Endothelial cell of umbilical vein (primary cell): ENCODE measurements at regions not wholly inside any gene's neighbourhood (a gene's known extent, or its start where the extent isn't known, plus 50 kb on each side); places are given as distances from the start of the nearest gene placed in this dataset.

Experiments
- BruUV-seq: library from RNA; stranded (reverse); fragments of 400-500 nt; replicated peaks from 2 replicates; lab custom pipeline; 2021; lab: Mats Ljungman, UMichigan
- CTCF ChIA-PET: fragments of 300-600, 350-600 bp; sonication (Branson Sonifier 250); formaldehyde crosslinking; loops from one replicate; lab custom pipeline; 2021; ENCODE audit warnings: antibody characterized with exemption, inconsistent platforms; lab: Charles Lee
- POLR2A ChIA-PET: fragments of 300-600, 350-600 bp; sonication (Branson Sonifier 250); formaldehyde crosslinking; loops from one replicate; lab custom pipeline; 2021; ENCODE audit warnings: antibody characterized with exemption, inconsistent platforms; lab: Charles Lee
- DNase-seq: peaks from one replicate; pipeline ENCODE4 v3.0.0-alpha.2; 2011; ENCODE audit warnings: low read depth, low spot score
- FAIRE-seq: peaks from 2 replicates; lab custom pipeline; 2011; peaks lifted over from hg19 to GRCh38; lab: Jason Lieb, UNC
- H2AFZ ChIP-seq: 2 replicates; pipeline ENCODE4 v1.6.0; 2012; ENCODE audit warnings: low read depth, low read length, control low read depth, inconsistent platforms
- H3K27ac ChIP-seq: 2 replicates; pipeline ENCODE4 v1.5.1; 2011; ENCODE audit warnings: low read depth, mild to moderate bottlenecking, control low read depth, low read length, moderate library complexity; ENCODE audit not compliant: insufficient read depth
- H3K27me3 ChIP-seq, 2 experiments: 2 replicates each; pipeline versions ENCODE4 v1.6.0 to v1.6.1; 2011; ENCODE audit warnings: low read length in 2 of 2, mixed read lengths in 1 of 2; ENCODE audit not compliant: control insufficient read depth in 2 of 2, insufficient read depth in 2 of 2
- H3K36me3 ChIP-seq, 2 experiments: 2 replicates in 1 of 2; 3 replicates in 1 of 2; pipeline ENCODE4 v1.5.1; 2011; ENCODE audit warnings: low read length in 2 of 2, mild to moderate bottlenecking in 1 of 2, moderate library complexity in 1 of 2; ENCODE audit not compliant: control insufficient read depth in 2 of 2, insufficient read depth in 2 of 2; ENCODE audit errors: extremely low read depth in 1 of 2
- H3K4me1 ChIP-seq: 3 replicates; pipeline ENCODE4 v1.5.1; 2011; ENCODE audit warnings: mild to moderate bottlenecking, low read length; ENCODE audit not compliant: control insufficient read depth, insufficient read depth; ENCODE audit errors: extremely low read depth
- H3K4me2 ChIP-seq: 2 replicates; pipeline ENCODE4 v1.6.1; 2011; ENCODE audit warnings: low read length, control low read depth, mixed read lengths; ENCODE audit not compliant: insufficient read depth
- H3K4me3 ChIP-seq, 3 experiments: fragments of 200-600 bp in 1 of 3; sonication (generic), shearing (Covaris generic) in 1 of 3; replicated peaks in 1 of 3; 2 replicates each; pipeline ENCODE4 v1.5.1; 2011 to 2016; ENCODE audit warnings: control low read depth in 3 of 3, low read length in 3 of 3, mild to moderate bottlenecking in 2 of 3, inconsistent platforms in 1 of 3, low read depth in 1 of 3, moderate library complexity in 1 of 3; ENCODE audit not compliant: insufficient read depth in 1 of 3
- H3K79me2 ChIP-seq: 2 replicates; pipeline ENCODE4 v1.6.0; 2012; ENCODE audit warnings: low read length, inconsistent platforms; ENCODE audit not compliant: control insufficient read depth, insufficient read depth
- H3K9ac ChIP-seq: replicated peaks from 2 replicates; pipeline ENCODE3; 2011; ENCODE audit warnings: low read length, control low read depth; ENCODE audit not compliant: insufficient read depth; ENCODE audit errors: extremely low read depth
- H3K9me1 ChIP-seq: replicated peaks from 3 replicates; pipeline ENCODE4 v1.6.0; 2011; ENCODE audit warnings: mild to moderate bottlenecking, low read length; ENCODE audit not compliant: control insufficient read depth, insufficient read depth; ENCODE audit errors: extremely low read depth
- H3K9me3 ChIP-seq: replicated peaks from 2 replicates; pipeline ENCODE4 v1.5.1; 2012; ENCODE audit warnings: low read length, inconsistent platforms; ENCODE audit not compliant: control insufficient read depth, insufficient read depth
- H4K20me1 ChIP-seq: replicated peaks from 2 replicates; pipeline ENCODE3; 2011; ENCODE audit warnings: mild to moderate bottlenecking, low read length; ENCODE audit not compliant: control insufficient read depth, insufficient read depth; ENCODE audit errors: extremely low read depth
- CTCF ChIP-seq, 2 donors: IDR thresholded peaks; 1 replicate in 1 of 2; 2 replicates in 1 of 2; pipeline ENCODE4 v1.5.1; 2011; ENCODE audit warnings: low read length in 2 of 2, mild to moderate bottlenecking in 2 of 2, moderate library complexity in 2 of 2, control low read depth in 1 of 2, inconsistent platforms in 1 of 2, low read depth in 1 of 2; ENCODE audit not compliant: insufficient read depth in 1 of 2; ENCODE audit errors: extremely low read depth in 1 of 2
- EZH2 ChIP-seq: IDR thresholded peaks from 2 replicates; pipeline ENCODE4 v1.6.1; 2012; ENCODE audit warnings: borderline replicate concordance, low read depth, mild to moderate bottlenecking, moderate library complexity, low read length, inconsistent platforms; ENCODE audit not compliant: severe bottlenecking
- FOS ChIP-seq: IDR thresholded peaks from 2 replicates; pipeline ENCODE4 v1.6.1; 2011; ENCODE audit warnings: mild to moderate bottlenecking, low read length, moderate library complexity, borderline replicate concordance; ENCODE audit not compliant: insufficient read depth
- GATA2 ChIP-seq: IDR thresholded peaks from 2 replicates; pipeline ENCODE4 v1.7.0; 2011; ENCODE audit warnings: low read depth, mild to moderate bottlenecking, moderate library complexity, mixed read lengths, low read length; ENCODE audit not compliant: insufficient read length, insufficient read depth
- JUN ChIP-seq: IDR thresholded peaks from 2 replicates; pipeline ENCODE4 v1.6.1; 2011; ENCODE audit warnings: borderline replicate concordance, low read depth; ENCODE audit not compliant: insufficient read length, insufficient read depth
- MAX ChIP-seq: IDR thresholded peaks from 2 replicates; pipeline ENCODE4 v1.6.1; 2011; ENCODE audit not compliant: insufficient read depth, insufficient read length
- MYC ChIP-seq: IDR thresholded peaks from one replicate; pipeline ENCODE4 v1.6.1; 2011; ENCODE audit warnings: mild to moderate bottlenecking, low read depth, low read length
- POLR2A ChIP-seq: IDR thresholded peaks from 2 replicates; pipeline ENCODE4 v1.6.1; 2012; ENCODE audit warnings: low read depth, mild to moderate bottlenecking, control low read depth, low read length
- POLR2AphosphoS5 ChIP-seq: IDR thresholded peaks from 2 replicates; pipeline ENCODE4 v1.6.1; 2012; ENCODE audit warnings: low read depth, mild to moderate bottlenecking, control low read depth, low read length, moderate library complexity; ENCODE audit not compliant: insufficient read depth
- dilution Hi-C: fragments of 300-500 bp; cut with MboI; formaldehyde crosslinking; loops from one replicate; pipeline ENCODE4 v1.15.0; 2019; ENCODE audit warnings: low sequenced_read_pairs; ENCODE audit not compliant: extremely low pct_ligation_motif_present
- intact Hi-C: fragments of 100-400 bp; cut with micrococcal nuclease; formaldehyde crosslinking; loops from one replicate; pipeline ENCODE4 v1.10.0; 2022

- Histone ChIP-seq H3K9ac (no peak overlapping the region), H4K20me1 (no peaks in the 10 kb centered on the region), H2AFZ (no peak overlapping the region), H3K27ac (no peak overlapping the region), H3K4me3 (no peak overlapping the region), H3K4me1 (no peaks in the 10 kb centered on the region), H3K9me3 (no peaks in the 10 kb centered on the region), H3K4me2 (no peak overlapping the region), H3K79me2 (no peaks in the 10 kb centered on the region), H3K36me3 (no peaks in the 10 kb centered on the region), H3K27me3 (no peaks in the 10 kb centered on the region), H3K9me1 (no peaks in the 10 kb centered on the region)
- POLR2A ChIA-PET: no interaction called here
- no TSS peak for BruUV-seq
- dilution Hi-C loops: no loop called here
- DNase-seq: no peak
- no peak for TF ChIP-seq MAX
- TF ChIP-seq MYC: no peak
- TF ChIP-seq FOS: no peak
- no peak for TF ChIP-seq EZH2
- no peak for TF ChIP-seq CTCF (IDR thresholded peaks at IDR 0.05; ENCODE audit: extremely low read depth in 1 of 2, insufficient read depth in 1 of 2, low read depth in 1 of 2, low read length in 2 of 2)
- no peak for TF ChIP-seq POLR2A
- TF ChIP-seq GATA2: no peak
- no peak for TF ChIP-seq JUN
- no peak for TF ChIP-seq POLR2AphosphoS5
- CTCF ChIA-PET: no interaction called here
- intact Hi-C loops: no loop called here
- no peak for FAIRE-seq
Observed at GRCh38 chr12:29048787-29049186, 100.3 kb upstream of the FAR2 start.
